ENCODE measurements at regions not wholly inside any gene's neighbourhood (a gene's known extent, or its start where the extent isn't known, plus 50 kb on each side); places are given as distances from the start of the nearest gene placed in this dataset.
"Not testable (repeated sequence)": the region's sequence is repeated elsewhere in the genome, so short reads cannot be mapped to it uniquely, and the experiment has no call there.

DNA sequence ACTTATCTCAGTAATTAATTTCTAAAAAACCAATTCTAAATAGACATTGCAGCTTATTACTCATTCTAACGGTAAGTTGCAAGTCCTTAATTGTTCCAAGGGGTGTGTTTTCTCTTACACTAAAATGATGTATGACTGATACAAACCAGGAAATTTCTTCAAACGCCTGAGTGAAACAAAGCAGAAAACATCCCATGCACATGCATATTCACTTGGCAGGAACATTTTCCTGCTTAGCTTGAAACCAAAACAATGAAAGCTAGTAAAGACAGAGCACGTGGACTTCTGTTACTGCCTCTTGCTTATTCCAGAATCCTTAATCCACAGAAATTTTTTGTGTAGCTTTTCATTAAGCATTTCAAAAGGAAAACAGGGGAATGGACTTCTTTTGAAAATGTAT is 187.7 kb downstream of the MTERF1 start:
- TF ChIP-seq JUND (IDR thresholded peaks at IDR 0.05; ENCODE audit: low read depth): no peak
- DNase-seq (ENCODE audit: low read depth in 1 of 2, low spot score in 1 of 2): no peak
- in situ Hi-C loops (cut with HindIII; ENCODE audit: low pct_unique_long_range_greater_than_20kb, low sequenced_read_pairs): no loop called here

- in situ Hi-C loops (cut with HindIII; ENCODE audit: low pct_unique_long_range_greater_than_20kb, low sequenced_read_pairs): no loop called here
- TF ChIP-seq JUND (IDR thresholded peaks at IDR 0.05; ENCODE audit: low read depth): no peak
- no peak for DNase-seq (ENCODE audit: low read depth in 1 of 2, low spot score in 1 of 2)
These were observed 186.1 kb downstream of the MTERF1 start for GRCh38 chr7:91694351-91694841.

DNA sequence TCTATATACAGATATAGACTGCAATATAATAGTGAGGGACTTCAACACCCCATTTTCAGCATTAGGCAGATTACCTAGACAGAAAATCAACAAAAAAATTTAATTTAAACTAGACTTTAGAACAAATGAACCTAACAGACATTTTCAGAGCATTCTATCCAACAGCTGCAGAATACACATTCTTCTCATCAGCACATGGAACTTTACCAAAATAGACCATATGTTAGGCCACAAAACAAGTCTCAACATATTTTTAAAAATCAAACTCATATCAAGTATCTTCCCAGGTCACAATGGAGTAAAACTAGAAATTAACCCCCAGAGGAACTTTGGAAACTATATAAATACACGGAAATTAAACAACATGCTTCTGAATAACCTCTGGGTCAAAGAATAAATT is 169.6 kb downstream of the MTERF1 start:
- no peak for DNase-seq (ENCODE audit: low read depth in 1 of 2, low spot score in 1 of 2)

GRCh38 chr7:91713669-91714068 is 166.8 kb downstream of the MTERF1 start:
- TF ChIP-seq JUND (IDR thresholded peaks at IDR 0.05; ENCODE audit: low read depth): no peak
- in situ Hi-C loops (cut with HindIII; ENCODE audit: low pct_unique_long_range_greater_than_20kb, low sequenced_read_pairs): no loop called here
- DNase-seq (ENCODE audit: low read depth in 1 of 2, low spot score in 1 of 2): no peak

More for the DNA sequence above, 169.6 kb downstream of the MTERF1 start:
- TF ChIP-seq JUND (IDR thresholded peaks at IDR 0.05; ENCODE audit: low read depth): no peak
- in situ Hi-C loops (cut with HindIII; ENCODE audit: low pct_unique_long_range_greater_than_20kb, low sequenced_read_pairs): no loop called here

- DNase-seq (ENCODE audit: low read depth in 1 of 2, low spot score in 1 of 2): no peak
- in situ Hi-C loops (cut with HindIII; ENCODE audit: low pct_unique_long_range_greater_than_20kb, low sequenced_read_pairs): no loop called here
These were observed 162.6 kb downstream of the MTERF1 start for GRCh38 chr7:91717681-91718470.

GRCh38 chr7:91719008-91719407 is 161.5 kb downstream of the MTERF1 start:
- TF ChIP-seq JUND (IDR thresholded peaks at IDR 0.05; ENCODE audit: low read depth): no peak
- in situ Hi-C loops (cut with HindIII; ENCODE audit: low pct_unique_long_range_greater_than_20kb, low sequenced_read_pairs): no loop called here
- no peak for DNase-seq (ENCODE audit: low read depth in 1 of 2, low spot score in 1 of 2)

More at GRCh38 chr7:91717681-91718470, 162.6 kb downstream of the MTERF1 start:
- TF ChIP-seq JUND (IDR thresholded peaks at IDR 0.05; ENCODE audit: low read depth): no peak

GRCh38 chr7:91720260-91720937 is 160.1 kb downstream of the MTERF1 start:
- in situ Hi-C loops (cut with HindIII; ENCODE audit: low pct_unique_long_range_greater_than_20kb, low sequenced_read_pairs): no loop called here

GRCh38 chr7:91722831-91723230 is 157.7 kb downstream of the MTERF1 start:
- no peak for DNase-seq (ENCODE audit: low read depth in 1 of 2, low spot score in 1 of 2)
- no peak for TF ChIP-seq JUND (IDR thresholded peaks at IDR 0.05; ENCODE audit: low read depth)
- in situ Hi-C loops (cut with HindIII; ENCODE audit: low pct_unique_long_range_greater_than_20kb, low sequenced_read_pairs): no loop called here

More at GRCh38 chr7:91720260-91720937, 160.1 kb downstream of the MTERF1 start:
- no peak for TF ChIP-seq JUND (IDR thresholded peaks at IDR 0.05; ENCODE audit: low read depth)
- DNase-seq (ENCODE audit: low read depth in 1 of 2, low spot score in 1 of 2): no peak

- in situ Hi-C loops (cut with HindIII; ENCODE audit: low pct_unique_long_range_greater_than_20kb, low sequenced_read_pairs); DNase-seq (ENCODE audit: low read depth in 1 of 2, low spot score in 1 of 2): not testable (repeated sequence)
These were observed 151.5 kb downstream of the MTERF1 start for GRCh38 chr7:91729046-91729445.

DNA sequence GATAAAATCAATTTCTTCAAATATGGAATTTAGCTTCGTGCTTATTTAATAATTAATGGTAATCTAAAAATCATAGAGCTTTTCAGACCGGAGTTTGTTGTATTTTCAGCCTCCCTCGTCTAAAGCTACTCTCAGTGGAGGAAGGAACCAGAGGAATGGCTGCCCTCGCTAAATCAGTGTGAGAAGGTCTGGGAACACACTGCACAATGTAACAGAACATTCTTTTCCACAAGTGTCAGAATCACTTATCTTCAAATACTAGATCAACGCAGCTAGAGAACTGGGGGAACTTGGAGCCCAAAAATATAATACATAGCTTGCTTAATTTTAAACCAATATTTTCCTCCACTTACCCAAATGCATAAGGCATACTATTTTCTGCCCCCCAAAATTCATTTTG is 148.5 kb downstream of the MTERF1 start:
- in situ Hi-C loops (cut with HindIII; ENCODE audit: low pct_unique_long_range_greater_than_20kb, low sequenced_read_pairs): no loop called here
- DNase-seq (ENCODE audit: low read depth in 1 of 2, low spot score in 1 of 2): no peak
- no peak for TF ChIP-seq JUND (IDR thresholded peaks at IDR 0.05; ENCODE audit: low read depth)

DNA sequence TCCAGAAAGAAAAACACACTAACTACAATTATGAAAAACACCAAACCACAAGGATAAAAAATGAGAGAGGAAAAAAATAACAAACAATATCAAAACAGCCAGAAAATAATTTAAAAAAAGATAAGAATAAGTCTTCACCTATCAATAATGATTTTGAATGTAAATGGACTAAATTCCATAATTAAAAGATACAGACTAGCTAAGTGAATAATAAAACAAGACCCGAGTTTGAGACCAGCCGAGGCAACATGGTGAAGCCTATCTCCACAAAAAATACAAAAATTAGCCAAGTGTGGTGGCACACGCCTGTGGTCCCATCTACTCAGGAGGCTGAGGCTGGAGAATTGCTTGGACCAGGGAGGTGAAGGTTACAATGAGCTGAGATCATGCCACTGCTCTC is 131.1 kb downstream of the MTERF1 start:
- no peak for TF ChIP-seq JUND (IDR thresholded peaks at IDR 0.05; ENCODE audit: low read depth)
- no peak for DNase-seq (ENCODE audit: low read depth in 1 of 2, low spot score in 1 of 2)
- in situ Hi-C loops (cut with HindIII; ENCODE audit: low pct_unique_long_range_greater_than_20kb, low sequenced_read_pairs): no loop called here

GRCh38 chr7:91750091-91750490 is 130.4 kb downstream of the MTERF1 start:
- in situ Hi-C loops (cut with HindIII; ENCODE audit: low pct_unique_long_range_greater_than_20kb, low sequenced_read_pairs): no loop called here
- DNase-seq (ENCODE audit: low read depth in 1 of 2, low spot score in 1 of 2): no peak
- TF ChIP-seq JUND (IDR thresholded peaks at IDR 0.05; ENCODE audit: low read depth): no peak

DNA sequence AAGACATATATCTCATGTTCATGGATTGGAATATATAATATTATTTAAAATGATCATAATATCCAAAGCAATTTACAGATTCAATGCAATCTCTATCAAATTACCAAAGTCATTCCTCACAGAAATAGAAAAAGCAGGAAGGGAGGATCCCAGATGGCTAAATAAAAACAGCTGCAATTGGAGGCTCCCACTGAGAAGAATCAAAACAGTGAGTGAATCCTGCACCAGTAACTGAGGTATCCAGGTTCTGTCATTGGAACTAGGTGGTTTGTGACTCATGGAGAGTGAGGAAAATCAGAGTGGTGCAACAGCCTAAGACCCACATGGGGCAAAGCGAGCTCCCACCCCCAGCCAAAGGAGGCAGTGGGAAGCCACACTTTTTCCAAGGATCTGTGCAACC is 128.4 kb downstream of the MTERF1 start:
- in situ Hi-C loops (cut with HindIII; ENCODE audit: low pct_unique_long_range_greater_than_20kb, low sequenced_read_pairs): no loop called here
- no peak for TF ChIP-seq JUND (IDR thresholded peaks at IDR 0.05; ENCODE audit: low read depth)
- DNase-seq (ENCODE audit: low read depth in 1 of 2, low spot score in 1 of 2): no peak

- DNase-seq (ENCODE audit: low read depth in 1 of 2, low spot score in 1 of 2); in situ Hi-C loops (cut with HindIII; ENCODE audit: low pct_unique_long_range_greater_than_20kb, low sequenced_read_pairs): not testable (repeated sequence)
These were observed 126.2 kb downstream of the MTERF1 start for GRCh38 chr7:91754280-91754679.

DNA sequence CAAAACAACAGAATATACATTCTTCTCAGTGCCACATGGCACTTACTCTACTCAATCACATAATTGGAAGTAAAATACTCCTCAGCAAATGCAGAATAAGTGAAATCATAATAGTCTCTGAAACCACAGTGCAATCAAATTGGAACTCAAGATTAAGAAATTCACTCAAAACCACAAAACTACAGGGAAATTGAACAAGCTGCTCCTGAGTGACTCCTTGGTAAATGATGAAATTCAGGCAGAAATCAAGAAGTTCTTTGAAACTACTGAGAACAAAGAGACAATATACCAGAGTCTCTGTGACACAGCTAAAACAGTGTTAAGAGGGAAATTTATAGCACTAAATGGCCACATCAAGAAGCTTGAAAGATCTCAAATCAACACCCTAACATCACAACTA is 125.4 kb downstream of the MTERF1 start:
- DNase-seq (ENCODE audit: low read depth in 1 of 2, low spot score in 1 of 2); in situ Hi-C loops (cut with HindIII; ENCODE audit: low pct_unique_long_range_greater_than_20kb, low sequenced_read_pairs): not testable (repeated sequence)
